Non-pigmented ciliary epithelial cell (primary cell): ENCODE measurements at regions not wholly inside any gene's neighbourhood (a gene's known extent, or its start where the extent isn't known, plus 50 kb on each side); places are given as distances from the start of the nearest gene placed in this dataset.

ENCODE experiments used
- DNase-seq: peaks from one replicate; pipeline ENCODE4 v3.0.0-alpha.2; 2010; ENCODE audit warnings: low read depth

GRCh38 chr7:34603711-34604444 lies 54.1 kb upstream of the NPSR1 start:
- DNase-seq, result no peak
